IPS-11a (cell line): ENCODE measurements at regions not wholly inside any gene's neighbourhood (a gene's known extent, or its start where the extent isn't known, plus 50 kb on each side); places are given as distances from the start of the nearest gene placed in this dataset.
"Not testable (repeated sequence)": the region's sequence is repeated elsewhere in the genome, so short reads cannot be mapped to it uniquely, and the experiment has no call there.

Experiments used
- H3K4me3 ChIP-seq: one replicate; pipeline ENCODE4 v1.5.1; 2013; ENCODE audit warnings: low read depth, low read length, control low read depth

- H3K4me3 ChIP-seq, result no peak overlapping the region
Measured at GRCh38 chr9:757246-757881, 84.1 kb upstream of the DMRT1 start.

GRCh38 chr9:758146-758545 is 83.4 kb upstream of the DMRT1 start:
- no peak overlapping the region for H3K4me3 ChIP-seq

- no peak overlapping the region for H3K4me3 ChIP-seq
Measured at GRCh38 chr9:759541-759940, 82.0 kb upstream of the DMRT1 start.

- no peak overlapping the region for H3K4me3 ChIP-seq
Measured at GRCh38 chr9:759983-760736, 81.3 kb upstream of the DMRT1 start.

- H3K4me3 ChIP-seq, result no peak overlapping the region
Measured at GRCh38 chr9:761176-761792, 80.2 kb upstream of the DMRT1 start.

GRCh38 chr9:761793-762560 is 79.5 kb upstream of the DMRT1 start:
- no peak overlapping the region for H3K4me3 ChIP-seq

GRCh38 chr9:763692-764091 is 77.8 kb upstream of the DMRT1 start:
- no peak overlapping the region for H3K4me3 ChIP-seq

GRCh38 chr9:764105-764524 is 77.4 kb upstream of the DMRT1 start:
- no peak overlapping the region for H3K4me3 ChIP-seq

GRCh38 chr9:764986-765385 is 76.5 kb upstream of the DMRT1 start:
- no peak overlapping the region for H3K4me3 ChIP-seq

- not testable (repeated sequence) for H3K4me3 ChIP-seq
Measured at GRCh38 chr9:767061-767561, 74.4 kb upstream of the DMRT1 start.

- H3K4me3 ChIP-seq, result no peak overlapping the region
Measured at GRCh38 chr9:776086-776485, 65.4 kb upstream of the DMRT1 start.

GRCh38 chr9:777978-778377 is 63.5 kb upstream of the DMRT1 start:
- no peak overlapping the region for H3K4me3 ChIP-seq

GRCh38 chr9:784202-784601 is 57.3 kb upstream of the DMRT1 start:
- H3K4me3 ChIP-seq, result no peak overlapping the region

- no peak overlapping the region for H3K4me3 ChIP-seq
Measured at GRCh38 chr9:784916-785315, 56.6 kb upstream of the DMRT1 start.

- no peak overlapping the region for H3K4me3 ChIP-seq
Measured at GRCh38 chr9:785997-786396, 55.5 kb upstream of the DMRT1 start.

- H3K4me3 ChIP-seq, result no peak overlapping the region
Measured at GRCh38 chr9:786405-786804, 55.1 kb upstream of the DMRT1 start.

- H3K4me3 ChIP-seq, result no peak overlapping the region
Measured at GRCh38 chr9:788777-789176, 52.7 kb upstream of the DMRT1 start.
